ENCODE measurements at regions not wholly inside any gene's neighbourhood (a gene's known extent, or its start where the extent isn't known, plus 50 kb on each side); places are given as distances from the start of the nearest gene placed in this dataset.

DNA sequence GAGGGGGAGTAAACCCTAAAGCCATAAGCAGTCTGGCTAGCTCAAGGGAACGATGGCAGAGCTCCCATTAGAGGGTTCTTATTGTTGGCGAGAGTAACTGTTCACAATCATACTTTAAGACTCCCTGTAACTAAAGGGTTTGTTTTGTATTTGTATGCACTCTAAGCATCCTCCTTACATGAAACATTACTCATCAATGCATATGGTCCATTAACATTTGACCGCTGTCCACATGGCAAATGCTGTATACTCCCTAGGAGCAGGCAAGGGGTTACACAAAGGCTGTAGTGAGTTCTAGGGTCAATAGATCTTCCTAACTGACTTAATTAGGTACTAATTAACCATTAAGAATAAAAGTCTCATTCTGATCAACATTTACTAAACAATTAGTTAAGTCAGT lies 95.3 kb upstream of the MRPS30 start:
- H3K4me3 ChIP-seq (ENCODE audit: low read depth, low read length), result no peak overlapping the region
- in situ Hi-C loops (cut with HindIII; ENCODE audit: low sequenced_read_pairs), result no loop called here
- TF ChIP-seq, protein P1, sequence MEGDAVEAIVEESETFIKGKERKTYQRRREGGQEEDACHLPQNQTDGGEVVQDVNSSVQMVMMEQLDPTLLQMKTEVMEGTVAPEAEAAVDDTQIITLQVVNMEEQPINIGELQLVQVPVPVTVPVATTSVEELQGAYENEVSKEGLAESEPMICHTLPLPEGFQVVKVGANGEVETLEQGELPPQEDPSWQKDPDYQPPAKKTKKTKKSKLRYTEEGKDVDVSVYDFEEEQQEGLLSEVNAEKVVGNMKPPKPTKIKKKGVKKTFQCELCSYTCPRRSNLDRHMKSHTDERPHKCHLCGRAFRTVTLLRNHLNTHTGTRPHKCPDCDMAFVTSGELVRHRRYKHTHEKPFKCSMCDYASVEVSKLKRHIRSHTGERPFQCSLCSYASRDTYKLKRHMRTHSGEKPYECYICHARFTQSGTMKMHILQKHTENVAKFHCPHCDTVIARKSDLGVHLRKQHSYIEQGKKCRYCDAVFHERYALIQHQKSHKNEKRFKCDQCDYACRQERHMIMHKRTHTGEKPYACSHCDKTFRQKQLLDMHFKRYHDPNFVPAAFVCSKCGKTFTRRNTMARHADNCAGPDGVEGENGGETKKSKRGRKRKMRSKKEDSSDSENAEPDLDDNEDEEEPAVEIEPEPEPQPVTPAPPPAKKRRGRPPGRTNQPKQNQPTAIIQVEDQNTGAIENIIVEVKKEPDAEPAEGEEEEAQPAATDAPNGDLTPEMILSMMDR (IDR thresholded peaks at IDR 0.05; ENCODE audit: low read depth, low read length, missing control alignments), result no peak

DNA sequence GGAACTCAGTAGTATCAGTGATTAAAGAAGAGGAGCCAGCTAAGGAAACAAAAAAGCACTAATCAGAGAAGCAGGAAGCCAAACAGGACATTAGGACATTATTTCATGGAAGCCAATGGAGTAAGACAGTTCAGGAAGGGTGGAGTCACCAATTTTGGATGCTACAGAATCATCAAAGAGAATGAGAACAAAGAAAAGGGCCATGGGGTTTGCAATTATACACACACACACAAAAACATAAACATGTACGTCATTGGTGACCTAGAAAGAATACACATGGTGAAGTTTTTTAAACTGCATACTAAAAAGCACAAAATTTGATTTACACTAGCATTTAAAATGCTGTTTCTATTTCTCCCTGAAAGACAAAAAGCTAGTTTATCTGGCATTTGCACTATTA lies 96.8 kb upstream of the MRPS30 start:
- DNase-seq (ENCODE audit: low read depth), result no peak
- in situ Hi-C loops (cut with HindIII; ENCODE audit: low sequenced_read_pairs), result no loop called here
- TF ChIP-seq, protein P1 (IDR thresholded peaks at IDR 0.05; ENCODE audit: low read depth, low read length, missing control alignments), result no peak
- no peak overlapping the region for H3K4me3 ChIP-seq (ENCODE audit: low read depth, low read length)

More for the DNA sequence above, 95.3 kb upstream of the MRPS30 start:
- no peak for DNase-seq (ENCODE audit: low read depth)

DNA sequence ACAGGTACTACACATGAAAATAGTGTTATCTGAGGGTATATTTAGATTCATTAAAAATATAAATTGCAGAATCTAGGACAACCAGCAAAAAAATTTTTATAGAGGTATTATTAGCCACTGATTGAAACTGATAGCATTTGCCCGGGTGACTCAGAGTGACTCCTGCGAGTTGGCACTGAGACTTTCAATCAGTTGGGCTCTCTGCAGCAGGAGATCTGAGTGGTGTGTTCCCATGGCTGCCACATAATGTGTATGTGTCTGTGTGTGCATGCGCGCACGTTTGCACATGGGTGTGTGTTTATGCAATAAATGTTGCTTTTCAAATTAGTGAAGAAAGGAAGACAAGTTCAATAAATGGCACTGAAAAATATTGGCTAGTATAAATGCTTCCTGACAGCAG lies 100.1 kb upstream of the MRPS30 start:
- H3K4me3 ChIP-seq (ENCODE audit: low read depth, low read length), result no peak overlapping the region
- TF ChIP-seq, protein P1 (IDR thresholded peaks at IDR 0.05; ENCODE audit: low read depth, low read length, missing control alignments), result no peak
- no peak for DNase-seq (ENCODE audit: low read depth)
- in situ Hi-C loops (cut with HindIII; ENCODE audit: low sequenced_read_pairs), result no loop called here

DNA sequence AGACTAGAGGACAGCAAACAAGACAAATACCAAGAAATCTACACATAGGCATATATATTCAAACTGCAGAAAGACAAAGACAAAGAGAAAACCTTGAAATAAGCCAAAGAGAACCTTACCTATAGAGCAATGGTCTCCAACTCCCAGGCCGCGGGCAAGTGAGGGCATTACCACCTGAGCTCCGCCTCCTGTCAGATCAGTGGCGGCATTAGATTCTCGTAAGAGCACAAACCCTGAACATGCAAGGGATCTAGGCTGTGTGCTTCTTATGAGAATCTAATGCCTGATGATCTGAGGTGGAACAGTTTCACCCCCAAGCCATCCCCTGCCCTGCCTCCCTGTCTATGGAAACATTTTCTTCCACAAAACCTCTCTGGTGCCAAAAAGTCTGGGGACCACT lies 101.0 kb upstream of the MRPS30 start:
- in situ Hi-C loops (cut with HindIII; ENCODE audit: low sequenced_read_pairs), result no loop called here
- TF ChIP-seq, protein P1 (IDR thresholded peaks at IDR 0.05; ENCODE audit: low read depth, low read length, missing control alignments), result no peak
- DNase-seq (ENCODE audit: low read depth), result no peak
- no peak overlapping the region for H3K4me3 ChIP-seq (ENCODE audit: low read depth, low read length)

DNA sequence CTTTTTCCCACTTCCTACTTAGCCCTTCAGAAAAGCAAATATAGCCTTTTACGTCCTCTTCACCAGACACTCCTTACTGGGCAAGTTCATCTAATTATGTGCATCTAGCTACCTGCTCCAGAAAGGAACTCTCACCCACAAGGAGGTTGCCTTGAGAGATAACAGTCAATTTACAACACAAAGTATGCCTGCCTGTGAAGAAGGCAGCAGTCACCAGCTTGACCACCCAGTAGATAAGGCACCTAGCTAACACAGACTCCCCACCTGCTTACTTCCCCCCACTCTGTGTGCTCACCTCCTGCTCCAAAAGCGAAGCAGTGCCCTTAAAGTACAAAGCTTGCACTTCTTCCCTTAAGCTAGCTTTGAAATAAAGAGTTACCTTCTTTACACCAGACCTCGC lies 111.7 kb upstream of the MRPS30 start:
- no peak overlapping the region for H3K4me3 ChIP-seq (ENCODE audit: low read depth, low read length)
- in situ Hi-C loops (cut with HindIII; ENCODE audit: low sequenced_read_pairs), result no loop called here
- DNase-seq (ENCODE audit: low read depth), result no peak
- TF ChIP-seq, protein P1 (IDR thresholded peaks at IDR 0.05; ENCODE audit: low read depth, low read length, missing control alignments), result no peak

DNA sequence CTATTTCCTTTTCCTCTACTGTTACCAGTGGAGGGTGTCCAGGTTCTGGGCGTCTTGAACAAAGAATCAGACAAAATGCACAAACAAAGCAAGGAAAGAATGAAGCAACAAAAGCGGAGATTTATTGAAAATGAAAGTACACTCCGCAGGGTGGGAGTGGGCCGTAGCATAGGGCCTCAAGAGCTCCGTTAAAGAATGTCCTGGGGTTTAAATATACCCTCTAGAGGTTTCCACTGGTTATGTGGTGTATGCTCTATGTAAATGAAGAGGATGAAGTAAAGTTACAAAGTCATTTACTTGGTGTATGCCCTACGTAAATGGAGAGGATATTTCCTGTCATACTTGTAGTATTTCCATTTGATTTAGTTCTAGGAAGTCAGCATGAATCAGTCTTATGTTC lies 113.5 kb upstream of the MRPS30 start:
- in situ Hi-C loops (cut with HindIII; ENCODE audit: low sequenced_read_pairs), result no loop called here
- H3K4me3 ChIP-seq (ENCODE audit: low read depth, low read length), result no peak overlapping the region
- DNase-seq (ENCODE audit: low read depth), result no peak
- TF ChIP-seq, protein P1 (IDR thresholded peaks at IDR 0.05; ENCODE audit: low read depth, low read length, missing control alignments), result no peak

DNA sequence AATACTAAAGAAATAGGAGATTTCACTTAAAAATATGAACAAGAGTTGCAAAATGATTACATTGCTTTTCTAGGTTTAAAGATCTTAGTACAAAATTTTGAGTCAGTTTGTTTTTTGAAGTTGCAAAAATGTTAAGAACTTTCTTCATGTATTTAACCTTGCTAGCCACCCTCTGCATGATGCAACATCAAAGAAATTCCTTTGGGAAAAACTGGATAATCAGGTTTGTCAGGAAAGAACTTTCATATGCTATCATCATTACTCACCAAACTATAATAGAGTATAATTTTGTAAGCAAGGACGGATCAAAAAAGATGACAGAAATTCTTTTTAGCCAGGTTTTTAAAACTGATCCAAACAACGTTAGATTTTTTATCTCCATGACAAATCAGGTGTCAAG lies 116.9 kb upstream of the MRPS30 start:
- in situ Hi-C loops (cut with HindIII; ENCODE audit: low sequenced_read_pairs), result no loop called here
- H3K4me3 ChIP-seq (ENCODE audit: low read depth, low read length), result no peak overlapping the region
- DNase-seq (ENCODE audit: low read depth), result no peak
- TF ChIP-seq, protein P1 (IDR thresholded peaks at IDR 0.05; ENCODE audit: low read depth, low read length, missing control alignments), result no peak
